IPS DF 6.9 (cell line): ENCODE measurements at regions not wholly inside any gene's neighbourhood (a gene's known extent, or its start where the extent isn't known, plus 50 kb on each side); places are given as distances from the start of the nearest gene placed in this dataset.

Experiments
- DNase-seq: peaks from one replicate; pipeline ENCODE4 v3.0.0-alpha.2; 2013; ENCODE audit warnings: low read depth, low spot score
- H3K27ac ChIP-seq: one replicate; pipeline ENCODE4 v1.5.1; 2013; ENCODE audit warnings: low read length, control low read depth
- H3K27me3 ChIP-seq: 2 replicates; pipeline ENCODE4 v1.6.1; 2013; ENCODE audit warnings: mild to moderate bottlenecking, low read length; ENCODE audit not compliant: control insufficient read depth, insufficient read depth
- H3K36me3 ChIP-seq: 2 replicates; pipeline ENCODE4 v1.6.1; 2013; ENCODE audit warnings: low read length; ENCODE audit not compliant: control insufficient read depth, insufficient read depth
- H3K4me1 ChIP-seq: 2 replicates; pipeline ENCODE4 v1.6.1; 2013; ENCODE audit warnings: low read length; ENCODE audit not compliant: control insufficient read depth, insufficient read depth
- H3K4me3 ChIP-seq: 2 replicates; pipeline ENCODE4 v1.5.1; 2013; ENCODE audit warnings: mild to moderate bottlenecking, low read length
- H3K9me3 ChIP-seq: 2 replicates; pipeline ENCODE4 v1.6.1; 2013; ENCODE audit warnings: low read length, inconsistent platforms; ENCODE audit not compliant: control insufficient read depth, insufficient read depth
- WGBS: extraction: QIAGEN DNeasy Blood & Tissue Kit; methylation state at CpG from one replicate; pipeline ENCODE4 v1.1.7; 2013; ENCODE audit warnings: mixed read lengths, missing lambda C conversion rate; ENCODE audit not compliant: insufficient read length, insufficient coverage; 5-methylcytosine and 5-hydroxymethylcytosine counted together

DNA sequence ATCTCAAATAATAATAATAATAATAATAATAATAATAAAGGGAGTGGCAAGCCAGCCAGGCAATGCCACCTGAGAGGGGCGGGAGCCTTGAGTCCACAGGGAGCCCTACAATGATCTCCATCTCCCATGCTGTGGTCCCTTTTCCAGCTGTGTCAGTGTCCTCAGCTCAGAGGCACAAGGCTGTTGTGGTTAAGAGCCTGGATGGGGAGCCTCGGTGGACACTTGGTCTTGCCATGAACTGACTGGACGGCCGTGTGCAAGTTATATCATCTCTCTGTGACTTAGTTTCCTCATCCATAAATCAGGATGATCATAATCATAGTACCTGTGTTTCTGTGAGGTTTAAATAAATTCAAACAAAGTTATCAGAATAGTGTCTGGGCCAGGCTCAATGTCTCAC is 127.8 kb upstream of the TIAM1 start:
- Histone ChIP-seq H3K27me3 (no peaks in the 10 kb centered on the region), H3K36me3 (no peaks in the 10 kb centered on the region), H3K4me3 (no peak overlapping the region), H3K9me3 (no peaks in the 10 kb centered on the region), H3K27ac (no peak overlapping the region), H3K4me1 (peaks cover 5% of the 10 kb centered on the region; the same call in 1 of the 2 replicates)
- no CpG with 5 or more reads among the region's 4 CpGs for WGBS
- no peak for DNase-seq

DNA sequence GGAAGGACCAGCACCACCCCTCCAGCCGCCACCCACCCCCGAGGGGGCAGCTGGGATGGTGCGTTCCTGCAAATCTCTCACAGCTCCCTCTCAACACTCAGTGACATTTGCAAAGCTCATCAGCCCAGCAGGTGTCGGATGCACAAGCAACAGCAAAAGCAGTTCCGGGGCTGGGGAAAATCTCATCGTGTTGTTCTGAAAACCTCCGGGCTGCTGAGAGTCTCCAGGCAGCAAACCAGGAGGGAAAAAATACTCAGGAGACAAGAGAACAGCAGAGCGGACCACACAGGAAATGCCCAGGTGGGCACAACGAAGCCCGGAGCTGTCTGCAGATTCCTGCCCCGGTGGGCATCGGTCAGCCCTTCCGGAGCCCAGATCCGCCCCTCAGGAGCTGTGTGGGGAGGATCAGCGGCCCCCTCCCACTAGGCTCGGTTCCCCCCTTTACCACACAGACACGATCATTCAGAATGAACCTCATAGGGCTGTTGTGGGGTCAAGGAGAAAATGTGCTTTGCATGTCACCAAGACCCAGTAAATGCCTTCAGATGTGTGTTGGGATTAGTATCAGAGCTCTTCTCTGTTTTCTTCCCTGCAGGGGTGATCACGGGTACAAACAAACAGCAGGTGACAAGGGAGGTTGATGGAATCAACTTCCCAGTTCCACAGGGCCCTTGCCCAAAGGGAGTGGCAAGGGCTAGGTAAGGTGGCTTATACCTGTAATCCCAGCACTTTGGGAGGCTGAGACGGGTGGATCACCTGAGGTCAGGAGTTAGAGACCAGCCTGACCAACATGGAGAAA is 127.0 kb upstream of the TIAM1 start:
- Histone ChIP-seq H3K4me3 (no peak overlapping the region), H3K4me1 (peaks cover 5% of the 10 kb centered on the region; the same call in 1 of the 2 replicates), H3K36me3 (no peaks in the 10 kb centered on the region), H3K9me3 (no peaks in the 10 kb centered on the region), H3K27ac (no peak overlapping the region), H3K27me3 (no peaks in the 10 kb centered on the region)
- no CpG with 5 or more reads among the region's 19 CpGs for WGBS
- DNase-seq: no peak

DNA sequence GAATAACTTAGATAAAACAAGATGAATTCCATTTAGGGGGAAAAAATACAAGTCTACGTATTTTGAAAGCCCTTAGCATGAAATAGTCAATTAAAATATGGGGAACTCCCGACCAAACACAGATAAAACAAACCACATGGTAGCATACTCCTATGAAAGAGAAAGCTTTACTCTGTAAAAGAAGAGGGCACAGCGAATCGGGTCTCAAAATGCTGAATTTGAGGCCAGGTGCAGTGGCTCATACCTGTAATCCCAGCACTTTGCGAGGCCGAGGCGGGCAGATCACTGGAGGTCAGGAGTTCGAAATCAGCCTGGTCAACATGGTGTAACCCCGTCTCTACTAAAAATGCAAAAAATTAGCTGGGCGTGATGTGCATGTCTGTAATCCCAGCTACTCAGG is 116.9 kb upstream of the TIAM1 start:
- no peaks in the 10 kb centered on the region for H3K27me3 ChIP-seq
- H3K36me3 ChIP-seq: no peaks in the 10 kb centered on the region
- H3K4me1 ChIP-seq: no peaks in the 10 kb centered on the region
- DNase-seq: no peak
- no peaks in the 10 kb centered on the region for H3K9me3 ChIP-seq
- H3K4me3 ChIP-seq: no peak overlapping the region
- WGBS: no CpG with 5 or more reads among the region's 10 CpGs
- no peak overlapping the region for H3K27ac ChIP-seq

DNA sequence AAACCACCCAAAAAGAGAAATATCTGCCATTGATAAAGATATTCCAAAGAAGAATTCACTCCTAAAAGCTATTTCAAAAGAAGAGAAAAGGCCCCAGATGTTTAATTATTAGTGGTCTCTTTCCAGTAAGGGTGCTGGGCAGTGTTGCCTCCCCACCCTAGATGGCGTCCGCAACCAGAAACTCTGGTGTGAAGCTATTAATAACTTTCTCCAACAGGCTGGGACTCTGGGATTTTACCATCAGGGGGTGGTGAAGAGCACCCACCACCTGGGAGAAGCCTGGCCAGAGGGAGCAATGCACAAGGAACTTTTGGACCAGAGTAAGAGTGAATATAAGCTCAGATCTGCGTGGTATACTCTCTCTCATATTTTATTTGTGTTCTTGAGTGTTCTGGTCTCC is 115.4 kb upstream of the TIAM1 start:
- Histone ChIP-seq H3K36me3 (no peaks in the 10 kb centered on the region), H3K27ac (no peak overlapping the region), H3K4me3 (no peak overlapping the region), H3K9me3 (no peaks in the 10 kb centered on the region), H3K27me3 (no peaks in the 10 kb centered on the region), H3K4me1 (no peaks in the 10 kb centered on the region)
- DNase-seq: no peak
- WGBS: no CpG with 5 or more reads among the region's 3 CpGs

DNA sequence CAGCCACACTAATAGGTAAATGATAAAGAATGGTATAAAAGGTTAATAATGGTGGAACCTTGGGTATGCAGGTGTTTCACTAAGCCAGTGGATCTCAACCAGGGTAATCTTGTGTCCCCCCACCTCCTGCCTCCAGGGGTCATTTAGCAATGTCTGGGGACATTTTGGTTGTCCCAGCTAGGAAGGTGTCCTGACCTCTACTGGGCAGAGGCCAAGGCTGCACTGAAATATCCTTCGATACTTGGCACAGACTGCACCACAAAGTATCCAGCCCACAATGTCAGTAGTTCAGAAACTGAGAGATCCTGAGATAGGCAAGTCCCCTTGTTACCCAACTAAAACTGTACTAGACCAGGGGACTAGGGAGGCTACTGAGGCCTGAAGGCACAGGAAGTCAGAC is 113.6 kb upstream of the TIAM1 start:
- Histone ChIP-seq H3K36me3 (no peaks in the 10 kb centered on the region), H3K9me3 (no peaks in the 10 kb centered on the region), H3K27me3 (no peaks in the 10 kb centered on the region), H3K27ac (no peak overlapping the region), H3K4me1 (no peaks in the 10 kb centered on the region), H3K4me3 (no peak overlapping the region)
- DNase-seq: no peak
- WGBS: no CpG with 5 or more reads among the region's 1 CpG

DNA sequence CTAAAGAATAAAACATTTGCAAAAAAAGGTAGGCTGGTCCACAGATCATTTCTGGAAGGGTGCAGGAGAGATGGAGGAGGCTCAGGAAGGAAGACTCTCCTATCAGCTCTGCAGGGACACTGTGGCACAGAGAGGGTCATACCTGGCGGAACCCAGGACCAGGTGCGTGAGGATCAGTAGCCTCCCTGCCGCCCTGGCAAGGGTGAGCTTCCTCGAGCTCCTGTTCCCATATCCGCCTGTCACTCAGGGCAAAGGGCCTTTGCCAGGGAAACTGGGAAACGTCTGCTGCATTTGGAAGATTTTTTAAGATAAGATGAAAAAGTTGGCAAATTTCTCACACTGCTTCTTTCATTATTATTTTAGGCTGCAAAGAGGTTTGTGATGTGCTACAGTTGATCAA is 112.1 kb upstream of the TIAM1 start:
- no peaks in the 10 kb centered on the region for H3K9me3 ChIP-seq
- no peaks in the 10 kb centered on the region for H3K4me1 ChIP-seq
- H3K27ac ChIP-seq: no peak overlapping the region
- no peak for DNase-seq
- H3K36me3 ChIP-seq: no peaks in the 10 kb centered on the region
- H3K4me3 ChIP-seq: no peak overlapping the region
- WGBS: no CpG with 5 or more reads among the region's 6 CpGs
- no peaks in the 10 kb centered on the region for H3K27me3 ChIP-seq

DNA sequence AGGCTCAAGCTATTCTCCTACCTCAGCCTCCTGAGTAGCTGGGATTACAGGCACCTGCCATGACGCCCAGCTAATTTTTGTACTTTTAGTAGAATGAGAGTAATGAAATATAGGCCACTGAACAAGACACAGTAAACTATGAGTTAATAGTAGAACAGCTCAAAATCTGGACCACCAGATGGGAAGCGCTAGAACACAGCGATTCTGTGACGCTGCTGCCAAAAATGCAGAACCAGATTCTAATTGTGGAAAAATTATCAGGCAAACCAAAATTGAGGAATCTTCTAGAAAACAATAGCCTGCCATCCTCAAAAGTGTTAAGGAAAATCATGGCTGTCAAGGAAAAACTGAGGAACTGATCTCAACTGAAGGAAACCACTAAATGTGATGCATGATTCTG is 111.4 kb upstream of the TIAM1 start:
- Histone ChIP-seq H3K27me3 (no peaks in the 10 kb centered on the region), H3K9me3 (no peaks in the 10 kb centered on the region), H3K27ac (no peak overlapping the region), H3K4me3 (no peak overlapping the region), H3K36me3 (no peaks in the 10 kb centered on the region), H3K4me1 (no peaks in the 10 kb centered on the region)
- no peak for DNase-seq
- no CpG with 5 or more reads among the region's 4 CpGs for WGBS

DNA sequence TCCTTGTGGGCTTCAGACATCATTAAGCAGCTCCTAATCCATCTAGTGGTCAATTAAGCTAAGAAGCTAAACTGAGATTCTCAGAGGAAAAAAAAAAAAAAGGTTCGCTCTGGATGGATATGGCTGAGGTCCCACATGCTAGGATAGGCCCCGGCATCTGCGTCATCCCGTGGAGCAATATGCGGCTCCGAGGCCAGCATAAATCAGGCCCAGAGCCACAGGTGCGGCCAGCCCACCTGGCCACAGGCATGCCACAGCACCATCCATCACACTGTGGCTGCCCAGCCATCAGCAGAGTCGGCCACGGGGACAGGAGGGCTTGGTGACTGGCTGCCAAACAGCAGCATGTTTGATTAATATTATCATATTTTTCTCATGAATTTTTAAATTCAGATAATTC is 106.9 kb upstream of the TIAM1 start:
- DNase-seq: no peak
- H3K27me3 ChIP-seq: no peaks in the 10 kb centered on the region
- no peak overlapping the region for H3K27ac ChIP-seq
- no peaks in the 10 kb centered on the region for H3K9me3 ChIP-seq
- no peaks in the 10 kb centered on the region for H3K4me1 ChIP-seq
- H3K4me3 ChIP-seq: no peak overlapping the region
- no peaks in the 10 kb centered on the region for H3K36me3 ChIP-seq
- WGBS: no CpG with 5 or more reads among the region's 9 CpGs

DNA sequence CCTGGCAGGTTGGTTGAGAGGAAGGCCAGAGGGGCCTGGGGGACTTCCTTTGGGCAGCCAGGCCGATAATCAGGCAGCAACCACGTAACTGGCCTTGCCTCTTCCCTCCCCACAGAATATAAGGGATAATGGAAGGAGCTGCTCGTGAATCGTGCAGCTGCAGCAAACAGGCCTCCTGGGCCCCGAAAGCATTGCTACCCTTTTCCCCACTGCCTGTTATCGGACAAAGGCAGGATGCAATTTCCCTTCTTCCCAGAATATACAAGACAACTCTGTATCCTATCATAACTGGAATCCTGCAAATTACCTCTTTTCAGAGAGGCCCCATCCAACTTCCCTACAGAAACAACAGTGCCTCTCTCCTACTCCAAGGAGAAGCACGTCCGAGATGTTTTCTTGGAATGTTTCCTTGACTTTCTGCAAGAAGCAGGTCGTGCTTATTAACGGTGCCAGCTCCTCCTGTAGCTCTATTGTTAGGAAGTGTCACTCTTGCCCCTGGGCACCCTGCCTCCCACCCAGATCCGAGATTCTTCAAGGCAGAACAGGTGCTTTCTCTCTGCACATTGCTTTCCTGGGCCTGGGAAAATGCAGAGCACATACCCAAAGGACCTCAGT is 106.0 kb upstream of the TIAM1 start:
- DNase-seq: no peak
- Histone ChIP-seq H3K4me1 (no peaks in the 10 kb centered on the region), H3K27ac (no peak overlapping the region), H3K4me3 (no peak overlapping the region), H3K9me3 (no peaks in the 10 kb centered on the region), H3K27me3 (no peaks in the 10 kb centered on the region), H3K36me3 (no peaks in the 10 kb centered on the region)
- no CpG with 5 or more reads among the region's 11 CpGs for WGBS

DNA sequence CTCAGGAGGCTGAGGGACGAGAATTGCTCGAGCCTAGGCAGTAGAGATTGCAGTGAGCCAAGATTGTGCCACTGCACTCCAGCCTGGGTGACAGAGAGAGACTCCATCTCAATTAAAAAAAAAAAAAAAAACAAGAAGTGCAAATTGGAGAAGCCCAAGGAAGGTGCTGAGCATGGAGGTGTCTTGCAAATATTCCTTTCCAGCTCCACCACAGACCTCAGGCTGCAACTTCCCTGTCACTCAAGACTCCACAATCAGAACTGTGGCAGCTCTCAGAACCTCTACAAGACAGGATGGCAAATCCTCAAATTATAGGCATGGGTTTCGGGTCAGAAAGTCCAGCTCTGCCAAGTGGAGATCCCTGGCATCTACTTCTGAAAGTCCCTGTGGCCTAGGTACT is 104.4 kb upstream of the TIAM1 start:
- Histone ChIP-seq H3K4me1 (no peaks in the 10 kb centered on the region), H3K27ac (no peak overlapping the region), H3K9me3 (no peaks in the 10 kb centered on the region), H3K36me3 (no peaks in the 10 kb centered on the region), H3K4me3 (no peak overlapping the region), H3K27me3 (no peaks in the 10 kb centered on the region)
- no peak for DNase-seq
- WGBS: no CpG with 5 or more reads among the region's 3 CpGs

DNA sequence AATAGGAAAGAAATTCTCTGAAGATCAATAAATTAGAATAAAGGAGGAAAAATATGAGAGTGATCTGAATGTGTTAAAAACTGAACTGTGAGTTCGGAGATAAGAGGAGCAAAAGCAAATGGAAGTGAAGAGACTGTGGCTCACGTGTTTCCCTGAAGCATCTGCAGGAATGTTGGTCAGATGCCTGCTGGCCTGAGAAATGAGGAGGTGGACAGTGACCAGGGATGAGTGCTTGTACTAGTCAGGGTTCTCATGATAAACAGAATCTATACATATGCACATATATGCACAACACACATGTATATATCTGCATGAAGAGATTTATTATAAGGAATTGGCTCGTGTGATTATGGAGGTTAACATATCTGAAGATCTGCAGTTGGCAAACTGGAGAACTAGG is 103.4 kb upstream of the TIAM1 start:
- H3K4me3 ChIP-seq: no peak overlapping the region
- no peak for DNase-seq
- no peak overlapping the region for H3K27ac ChIP-seq
- H3K27me3 ChIP-seq: no peaks in the 10 kb centered on the region
- no CpG with 5 or more reads among the region's 3 CpGs for WGBS
- no peaks in the 10 kb centered on the region for H3K4me1 ChIP-seq
- H3K9me3 ChIP-seq: no peaks in the 10 kb centered on the region
- no peaks in the 10 kb centered on the region for H3K36me3 ChIP-seq
